ENCODE measurements at regions not wholly inside any gene's neighbourhood (a gene's known extent, or its start where the extent isn't known, plus 50 kb on each side); places are given as distances from the start of the nearest gene placed in this dataset.

DNA sequence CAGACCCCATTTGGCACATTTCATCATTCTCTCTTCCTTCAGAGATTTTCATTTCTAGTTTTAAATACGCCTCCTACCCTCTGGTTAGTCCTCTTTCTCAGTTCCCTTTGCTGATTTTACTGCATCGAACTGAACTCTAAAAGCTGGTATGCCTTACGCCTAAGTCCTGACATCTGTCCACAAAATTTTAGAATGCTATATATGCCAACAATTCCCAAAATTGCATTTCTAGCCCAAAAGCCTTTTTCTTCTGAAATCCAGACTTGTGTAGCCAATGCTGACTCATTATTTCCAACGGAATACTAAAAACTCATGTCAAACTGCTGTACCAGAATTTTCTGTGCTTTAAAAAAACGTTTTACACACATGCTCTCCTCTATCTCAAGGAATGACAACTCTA, 1124.4 kb upstream of the TENM4 start:
- Histone ChIP-seq H3K56ac (ENCODE audit: extremely low read depth, insufficient read depth, low read length) (no peak overlapping the region), H3K4me2 (ENCODE audit: low read depth, low read length) (no peak overlapping the region), H4K20me1 (ENCODE audit: insufficient read depth, low read length) (no peaks in the 10 kb centered on the region), H2BK15ac (ENCODE audit: low read depth, low read length) (no peak overlapping the region), H4K5ac (ENCODE audit: low read depth, low read length) (no peak overlapping the region), H3K9me3 (ENCODE audit: control insufficient read depth, insufficient read depth, low read length) (no peaks in the 10 kb centered on the region), H3K27ac (ENCODE audit: insufficient read depth, low read length) (no peak overlapping the region), H4K91ac (ENCODE audit: insufficient read depth, low read depth, low read length) (no peak overlapping the region), H3K23ac (ENCODE audit: low read depth, low read length) (no peak overlapping the region), H3K14ac (replicated peaks; ENCODE audit: low read depth, low read length) (no peak overlapping the region), H3K4ac (ENCODE audit: low read depth, low read length) (no peak overlapping the region), H3K27me3 (ENCODE audit: control insufficient read depth, insufficient read depth, low read length) (no peaks in the 10 kb centered on the region), H3K36me3 (ENCODE audit: control insufficient read depth, insufficient read depth, low read length) (no peaks in the 10 kb centered on the region), H3K4me1 (ENCODE audit: control insufficient read depth, insufficient read depth, low read length) (no peaks in the 10 kb centered on the region), H3K9me1 (ENCODE audit: insufficient read depth, low read length) (no peaks in the 10 kb centered on the region), H3K79me1 (ENCODE audit: low read depth in 1 of 2, low read length in 2 of 2) (no peaks in the 10 kb centered on the region), H2AK5ac (ENCODE audit: low read depth, low read length) (no peak overlapping the region), H2BK5ac (ENCODE audit: low read depth, low read length, poor library complexity, severe bottlenecking) (no peak overlapping the region), H2BK20ac (ENCODE audit: low read depth, low read length) (no peak overlapping the region), H3K9ac (ENCODE audit: low read depth, low read length) (no peak overlapping the region), H2AFZ (replicated peaks; ENCODE audit: low read length, poor library complexity) (no peak overlapping the region), H3K4me3 (ENCODE audit: insufficient read depth, low read depth, low read length) (no peak overlapping the region), H4K8ac (ENCODE audit: low read depth in 2 of 2, low read length in 2 of 2) (no peak overlapping the region), H3K18ac (ENCODE audit: low read depth, low read length) (no peak overlapping the region), H2BK120ac (ENCODE audit: low read depth, low read length) (no peak overlapping the region), H2AK9ac (replicated peaks; ENCODE audit: low read depth, low read length, poor library complexity) (no peak overlapping the region)
- ChIA-PET CTCF (no interaction called here), POLR2A (ENCODE audit: unreplicated experiment) (no interaction called here)
- ATAC-seq (ENCODE audit: low read depth) (no peak), DNase-seq (no peak)
- in situ Hi-C loops (cut with MboI; ENCODE audit: low sequenced_read_pairs): no loop called here
- 77% methylated on average over 3 of the region's 5 CpGs; no CpG with 5 or more reads in 1 of the 2 experiments for WGBS, 2 experiments (ENCODE audit: extremely low coverage in 2 of 2, insufficient read length in 1 of 2)
- no TSS peak for BruUV-seq (replicated peaks)
- dilution Hi-C loops (cut with HindIII; ENCODE audit: low sequenced_read_pairs, unreplicated experiment): no loop called here
- intact Hi-C loops (cut with micrococcal nuclease): no loop called here
- TF ChIP-seq RAD21 (IDR thresholded peaks at IDR 0.05; ENCODE audit: low read length) (no peak), RFX5 (IDR thresholded peaks at IDR 0.05; ENCODE audit: low read depth, low read length) (no peak), CHD1 (IDR thresholded peaks at IDR 0.05; ENCODE audit: low read depth, low read length) (no peak), MXI1 (IDR thresholded peaks at IDR 0.05; ENCODE audit: borderline replicate concordance, low read depth, low read length) (no peak), MAFK (IDR thresholded peaks at IDR 0.05; ENCODE audit: low read depth, low read length) (no peak), SMC3 (IDR thresholded peaks at IDR 0.05; ENCODE audit: low read depth, low read length) (no peak), FOS (IDR thresholded peaks at IDR 0.05; ENCODE audit: low read depth, low read length) (no peak), MAZ (IDR thresholded peaks at IDR 0.05; ENCODE audit: borderline replicate concordance, low read depth, low read length) (no peak), CEBPB (IDR thresholded peaks at IDR 0.05; ENCODE audit: low read depth, low read length) (no peak), NFE2L2 (IDR thresholded peaks at IDR 0.05; ENCODE audit: low read depth, low read length) (no peak)
- TF ChIP-seq, protein P1, sequence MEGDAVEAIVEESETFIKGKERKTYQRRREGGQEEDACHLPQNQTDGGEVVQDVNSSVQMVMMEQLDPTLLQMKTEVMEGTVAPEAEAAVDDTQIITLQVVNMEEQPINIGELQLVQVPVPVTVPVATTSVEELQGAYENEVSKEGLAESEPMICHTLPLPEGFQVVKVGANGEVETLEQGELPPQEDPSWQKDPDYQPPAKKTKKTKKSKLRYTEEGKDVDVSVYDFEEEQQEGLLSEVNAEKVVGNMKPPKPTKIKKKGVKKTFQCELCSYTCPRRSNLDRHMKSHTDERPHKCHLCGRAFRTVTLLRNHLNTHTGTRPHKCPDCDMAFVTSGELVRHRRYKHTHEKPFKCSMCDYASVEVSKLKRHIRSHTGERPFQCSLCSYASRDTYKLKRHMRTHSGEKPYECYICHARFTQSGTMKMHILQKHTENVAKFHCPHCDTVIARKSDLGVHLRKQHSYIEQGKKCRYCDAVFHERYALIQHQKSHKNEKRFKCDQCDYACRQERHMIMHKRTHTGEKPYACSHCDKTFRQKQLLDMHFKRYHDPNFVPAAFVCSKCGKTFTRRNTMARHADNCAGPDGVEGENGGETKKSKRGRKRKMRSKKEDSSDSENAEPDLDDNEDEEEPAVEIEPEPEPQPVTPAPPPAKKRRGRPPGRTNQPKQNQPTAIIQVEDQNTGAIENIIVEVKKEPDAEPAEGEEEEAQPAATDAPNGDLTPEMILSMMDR (conservative IDR thresholded peaks at IDR 0.05; ENCODE audit: low read depth, low read length): no peak
